Activated T-cell treated with anti-CD3 and anti-CD28 coated beads for 48 hours (primary cell): ENCODE measurements at regions not wholly inside any gene's neighbourhood (a gene's known extent, or its start where the extent isn't known, plus 50 kb on each side); places are given as distances from the start of the nearest gene placed in this dataset.

ENCODE experiments used
- DNase-seq: peaks from one replicate; pipeline ENCODE4 v3.0.0-alpha.2; 2020; ENCODE audit warnings: low read depth

DNA sequence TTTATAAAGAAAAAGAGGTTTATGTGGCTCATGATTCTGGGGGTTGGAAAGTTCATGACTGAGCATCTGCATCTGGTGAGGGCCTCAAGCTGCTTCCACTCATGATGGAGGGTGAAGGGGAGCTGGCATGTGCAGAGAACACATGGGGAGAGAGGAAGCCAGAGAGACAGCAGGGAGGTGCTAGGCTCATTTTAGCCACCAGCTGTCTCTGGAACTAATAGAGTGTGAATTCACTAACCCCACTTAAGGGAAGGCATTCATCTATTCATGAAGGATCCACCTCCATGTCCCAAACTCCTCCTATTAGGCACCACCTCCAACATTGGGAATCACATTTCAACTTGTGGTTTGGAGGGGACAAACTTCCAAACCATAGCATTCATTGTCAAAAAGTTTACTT is 137.3 kb upstream of the PMEPA1 start:
- no peak for DNase-seq

DNA sequence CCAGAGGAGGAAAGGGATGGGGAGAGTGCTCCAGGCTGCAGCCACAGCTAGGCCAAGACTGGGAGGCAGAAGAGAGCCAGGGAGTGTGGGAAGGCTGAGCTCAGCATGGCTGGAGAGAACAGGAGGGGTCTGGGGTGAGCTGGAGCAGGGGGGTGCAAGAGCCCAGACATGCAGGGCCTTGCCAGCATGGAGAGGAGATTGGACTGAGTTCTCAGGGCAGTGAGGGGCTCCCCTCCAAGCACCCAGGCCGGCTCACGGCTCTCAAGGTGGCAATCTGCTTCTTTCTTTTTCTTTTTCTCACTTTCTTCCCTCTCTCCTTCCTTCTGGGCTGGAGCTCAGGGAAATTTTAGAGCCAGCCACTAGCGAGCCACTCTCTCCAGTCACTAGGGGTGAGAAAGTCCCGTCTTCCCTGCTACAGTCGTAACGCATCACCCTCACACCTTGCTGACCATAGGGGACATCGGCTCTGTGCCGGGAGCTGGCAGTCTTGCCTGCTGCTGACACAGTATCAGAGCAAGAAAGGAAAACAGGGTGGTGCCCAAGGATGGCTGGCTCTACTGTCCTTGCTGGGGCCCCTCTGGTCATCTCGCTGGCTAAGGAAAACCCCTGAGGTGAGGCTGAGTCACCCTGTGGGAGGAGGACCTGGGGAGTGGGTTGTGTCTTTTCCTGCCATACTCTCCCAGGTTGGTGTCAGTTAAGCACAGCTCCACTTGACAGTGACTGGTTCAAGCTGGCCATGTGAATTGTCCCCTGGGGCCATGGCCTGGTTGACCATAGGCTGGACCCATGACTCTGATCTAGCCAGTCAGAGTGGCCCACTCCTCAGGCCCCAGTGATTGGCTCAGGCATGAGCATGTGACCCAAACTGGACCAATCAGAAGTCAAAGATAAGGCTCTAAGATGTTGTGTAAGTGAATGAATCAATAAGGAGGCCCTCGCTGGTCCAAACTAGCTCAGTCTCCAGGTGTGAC is 135.1 kb upstream of the PMEPA1 start:
- no peak for DNase-seq

DNA sequence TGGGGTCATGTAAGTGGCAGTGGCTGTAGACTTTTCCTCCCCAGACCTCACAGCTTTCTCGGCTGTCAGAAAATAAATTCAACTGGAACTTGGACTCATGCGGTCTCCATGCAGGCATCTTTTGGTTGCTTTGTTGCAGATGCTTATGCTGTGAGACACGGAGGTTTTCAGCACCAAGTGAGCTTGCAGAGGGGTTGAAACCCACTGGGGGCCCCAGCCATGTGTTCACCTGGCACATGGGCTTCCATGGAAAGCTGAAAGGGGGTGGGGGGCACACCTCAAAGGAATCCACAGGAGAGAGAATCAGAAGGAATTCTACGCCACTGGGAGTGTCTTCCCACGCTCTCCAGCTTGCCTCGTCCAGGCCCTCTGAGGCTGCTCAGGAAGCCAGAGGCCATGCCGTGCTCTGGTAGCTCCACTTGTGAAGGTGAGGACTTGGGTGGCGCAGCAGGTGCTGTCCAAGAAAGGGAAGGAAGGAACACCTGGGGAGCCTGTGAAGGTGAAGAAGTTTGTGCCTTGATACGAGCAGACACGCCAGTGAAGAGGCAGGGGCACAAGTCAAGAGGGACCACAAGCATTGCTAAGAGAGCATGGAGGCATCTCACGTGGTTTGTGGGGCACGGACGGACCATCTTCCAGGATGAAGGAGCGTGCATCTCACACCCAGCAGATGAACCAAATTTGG is 134.3 kb upstream of the PMEPA1 start:
- no peak for DNase-seq

GRCh38 chr20:57842720-57843119 is 132.9 kb upstream of the PMEPA1 start:
- DNase-seq = no peak

- no peak for DNase-seq
Observed at GRCh38 chr20:57841297-57841866, 131.6 kb upstream of the PMEPA1 start.

DNA sequence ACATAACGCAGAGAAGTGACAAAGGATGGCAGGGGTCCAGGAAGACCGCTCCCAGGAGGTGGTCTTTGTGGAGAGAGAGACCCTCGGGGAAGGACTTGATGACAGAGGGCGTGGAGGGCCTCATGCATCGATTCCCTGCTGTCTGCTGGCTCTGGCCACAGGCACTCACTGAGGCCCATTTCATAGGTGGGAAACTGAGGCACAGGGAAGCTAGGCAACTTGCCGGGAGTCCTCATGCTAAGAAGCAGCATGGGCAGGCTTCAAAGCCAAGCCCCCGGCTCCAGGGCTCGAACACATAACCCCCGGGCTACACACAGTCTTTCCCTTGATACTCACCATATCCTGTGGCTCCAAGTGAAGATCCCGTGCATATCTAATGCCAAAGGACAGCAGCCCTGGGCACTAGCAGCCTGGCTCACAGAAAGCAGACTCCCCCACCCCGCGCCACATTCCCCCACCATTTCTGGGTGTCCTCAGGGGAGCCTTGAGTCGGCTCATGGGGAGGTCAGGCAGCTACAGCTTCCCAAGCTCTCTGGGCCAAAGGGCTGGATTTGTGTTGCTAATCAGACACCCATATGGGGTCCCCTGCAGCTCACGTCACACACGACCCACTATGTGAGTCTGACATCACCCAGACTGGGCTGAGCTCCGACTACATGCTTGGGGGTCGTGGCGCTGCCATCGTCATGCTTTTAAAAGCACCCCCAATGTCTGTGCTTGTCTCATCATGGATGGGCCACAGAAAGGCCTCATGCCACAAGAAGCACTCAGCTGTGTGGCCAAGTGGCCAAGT is 130.9 kb upstream of the PMEPA1 start:
- no peak for DNase-seq

GRCh38 chr20:57840066-57840465 is 130.3 kb upstream of the PMEPA1 start:
- no peak for DNase-seq

DNA sequence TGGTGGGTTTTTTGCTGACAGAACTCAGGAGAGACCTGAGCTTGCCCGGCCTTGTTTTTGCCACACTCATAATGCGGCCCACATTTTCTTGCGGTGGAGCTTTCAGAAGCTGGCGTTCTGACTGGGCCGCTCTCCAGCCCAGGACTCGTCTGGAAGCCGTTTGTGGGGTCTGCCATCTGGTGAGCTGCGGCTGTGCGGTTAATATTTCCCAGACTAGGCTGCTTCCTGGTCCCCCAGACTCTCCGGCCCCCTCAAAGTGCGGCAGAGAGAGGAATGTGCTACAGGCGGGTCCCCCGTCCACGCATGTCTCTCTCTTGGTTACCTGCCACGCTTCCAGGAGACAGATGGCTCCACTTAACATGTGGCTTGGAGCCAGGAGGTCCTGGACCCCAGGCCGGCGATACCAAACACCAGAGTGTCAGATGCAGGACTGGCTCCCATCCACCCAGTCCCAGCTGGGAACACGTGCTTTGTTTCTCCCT is 128.9 kb upstream of the PMEPA1 start:
- no peak for DNase-seq

DNA sequence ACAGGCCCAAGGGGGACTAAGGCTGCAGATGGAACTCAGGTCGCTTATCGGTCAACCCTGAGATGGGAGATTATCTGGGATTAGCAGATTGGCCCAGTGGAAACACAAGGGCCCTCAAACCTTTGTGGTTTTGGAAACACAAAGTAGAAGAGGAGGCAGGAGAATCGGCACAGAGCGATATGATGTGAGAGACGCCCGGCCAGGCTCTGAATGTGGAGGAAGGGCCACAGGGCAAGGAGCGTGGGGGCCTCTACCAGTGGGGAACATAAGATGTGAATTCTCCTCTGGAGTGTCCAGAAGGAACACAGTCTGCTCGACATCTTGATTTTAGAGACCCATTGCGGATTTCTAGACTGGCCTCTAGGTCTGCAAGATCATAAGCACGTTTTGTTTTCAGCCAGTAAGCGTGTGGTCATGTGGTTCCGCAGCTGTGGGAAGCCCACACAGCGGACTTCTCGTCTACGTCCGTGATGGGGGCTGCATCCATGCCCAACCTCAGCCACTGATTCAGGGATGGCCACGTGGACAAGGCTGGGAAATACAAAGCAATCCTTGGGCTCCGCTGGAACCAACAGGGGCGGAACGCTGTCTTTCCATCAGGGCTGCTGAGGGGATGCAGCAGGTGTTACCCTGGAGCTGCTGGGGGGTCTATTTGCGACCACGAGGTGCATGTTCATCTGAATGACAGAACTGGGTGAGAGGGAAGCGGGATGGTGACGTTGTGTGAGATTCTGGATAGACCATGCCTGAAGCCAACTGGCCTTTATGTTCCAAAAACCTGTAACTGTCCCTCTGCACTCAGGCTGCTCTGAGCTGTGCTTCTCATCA is 127.6 kb upstream of the PMEPA1 start:
- no peak for DNase-seq

DNA sequence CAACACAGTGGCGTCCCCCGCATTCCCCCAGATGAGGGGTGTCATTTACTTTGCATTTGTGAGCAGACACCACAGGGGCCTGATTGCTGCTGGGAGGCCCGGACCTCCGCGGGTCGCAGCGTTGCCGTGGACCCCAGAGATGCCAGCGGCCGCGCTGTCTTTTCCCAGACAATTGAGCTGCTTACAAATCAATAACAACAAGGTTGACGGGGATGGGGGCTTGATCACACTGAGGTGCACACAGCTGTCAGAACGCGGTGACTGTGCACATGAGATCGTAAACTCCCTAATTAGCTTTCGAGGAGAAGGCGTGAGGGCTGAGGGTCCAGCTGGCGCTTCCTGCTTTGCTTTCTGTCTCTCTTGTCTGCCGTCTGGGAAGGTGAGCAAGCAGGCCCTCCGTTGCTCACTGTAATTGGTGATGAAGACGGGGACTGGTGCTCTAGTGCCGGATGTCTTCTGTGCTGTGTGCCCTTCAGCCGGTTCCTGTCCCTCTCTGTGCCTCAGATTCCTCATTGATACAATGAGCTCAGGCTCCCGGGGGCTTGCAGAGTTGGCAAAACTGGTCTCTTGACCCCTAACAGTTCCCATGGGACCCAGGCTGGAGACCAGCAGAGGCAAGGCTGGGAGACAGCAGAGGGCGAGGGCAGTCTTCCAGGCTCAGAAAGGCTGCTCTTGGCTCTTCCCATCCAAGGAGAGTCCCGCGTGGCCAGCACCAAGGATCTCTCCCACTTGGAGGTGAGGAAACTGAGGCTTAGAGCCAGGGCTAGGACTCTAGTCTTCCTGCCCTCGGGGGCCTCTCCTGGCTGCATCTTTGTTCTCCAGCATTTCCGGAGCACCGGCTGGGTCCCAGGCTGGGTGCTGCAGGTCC is 126.0 kb upstream of the PMEPA1 start:
- DNase-seq = no peak

DNA sequence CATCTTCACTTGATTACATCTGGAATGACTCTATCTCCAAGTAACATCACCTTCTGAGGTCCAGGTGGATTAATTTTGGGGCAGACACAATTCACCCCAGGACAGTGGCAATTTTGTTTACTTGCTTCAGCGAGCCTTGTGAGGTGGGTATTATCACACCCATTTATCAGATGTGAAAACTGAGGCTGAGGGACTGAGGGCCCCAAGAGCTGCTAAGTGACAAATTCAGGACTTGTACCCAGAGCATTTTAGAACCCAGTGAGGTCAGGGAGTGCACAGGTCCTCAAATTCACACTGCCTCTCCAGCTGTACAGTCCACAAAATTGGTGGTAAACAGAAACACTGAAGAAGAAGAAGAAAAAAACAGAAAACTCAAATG is 125.2 kb upstream of the PMEPA1 start:
- no peak for DNase-seq

GRCh38 chr20:57834306-57835073 is 124.7 kb upstream of the PMEPA1 start:
- no peak for DNase-seq

- no peak for DNase-seq
Observed at GRCh38 chr20:57831993-57832585, 122.3 kb upstream of the PMEPA1 start.

DNA sequence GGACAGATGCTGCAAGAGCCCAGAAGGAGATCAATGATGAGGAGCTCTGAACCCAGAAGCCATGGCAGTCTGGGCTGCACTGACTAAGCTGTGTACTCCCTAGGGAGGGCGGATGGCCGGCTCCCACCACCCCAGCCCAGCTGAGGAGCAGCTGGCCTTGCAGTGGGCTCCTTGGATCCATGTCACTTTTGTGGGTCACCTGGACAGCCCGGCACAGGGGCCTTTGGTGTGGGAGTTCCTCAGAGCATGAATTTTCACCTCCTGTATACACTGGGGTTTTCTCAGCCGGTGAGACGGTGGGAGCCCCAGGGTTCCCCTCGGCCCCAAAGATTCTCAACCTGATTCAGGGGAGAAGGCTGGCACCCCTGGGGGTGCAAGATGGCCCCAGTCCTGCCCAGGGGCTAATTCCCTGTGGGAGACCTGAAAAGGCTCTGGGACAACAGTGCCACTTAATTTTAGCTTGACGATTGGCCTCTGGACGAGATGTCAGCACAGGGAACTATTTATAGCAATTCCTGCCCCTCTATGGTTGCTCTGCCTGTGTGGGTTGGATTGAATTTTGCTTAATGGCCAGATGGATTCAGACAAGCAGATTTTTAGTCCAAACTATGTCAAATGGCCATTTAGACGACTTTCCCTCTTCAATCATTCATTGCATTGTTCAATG is 121.6 kb upstream of the PMEPA1 start:
- DNase-seq = no peak

GRCh38 chr20:57830515-57830895 is 120.7 kb upstream of the PMEPA1 start:
- DNase-seq = no peak

DNA sequence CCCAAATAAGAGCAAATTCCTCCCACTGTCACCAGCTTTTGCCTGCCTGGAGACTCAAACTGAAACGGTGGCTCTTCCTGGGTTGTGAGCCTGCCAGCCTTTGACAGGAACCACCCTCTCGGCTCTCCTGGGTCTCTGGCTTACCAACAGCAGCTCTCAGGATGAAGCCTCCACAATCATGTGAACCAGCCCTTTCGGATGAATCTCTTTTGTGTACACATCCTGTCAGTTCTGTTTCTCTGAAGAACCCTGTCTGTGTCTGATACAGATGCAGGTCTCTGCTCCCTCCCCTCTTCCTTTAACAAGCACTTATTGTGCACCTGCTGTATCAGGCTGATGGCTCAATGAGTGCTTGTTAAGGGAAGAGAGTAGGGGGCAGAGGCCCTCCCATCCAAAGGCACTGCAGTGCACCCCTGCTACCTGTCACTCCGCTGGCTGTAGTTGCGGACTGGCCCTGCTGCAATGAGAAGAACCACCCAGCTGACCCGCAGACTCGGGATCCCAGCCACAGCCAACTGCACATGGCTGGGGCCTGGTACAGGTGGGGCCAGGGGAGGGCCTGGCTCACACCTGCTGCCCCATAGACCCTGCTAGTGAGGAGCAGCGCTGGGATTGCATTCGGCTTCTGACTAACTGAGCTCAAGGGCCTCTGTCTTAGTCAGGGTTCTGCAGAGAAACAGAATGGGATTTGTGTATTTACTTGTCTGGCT is 120.1 kb upstream of the PMEPA1 start:
- no peak for DNase-seq

- DNase-seq = no peak
Observed at GRCh38 chr20:57829336-57829735, 119.5 kb upstream of the PMEPA1 start.

GRCh38 chr20:57828696-57829095 is 118.9 kb upstream of the PMEPA1 start:
- DNase-seq = no peak
